Panc1 (cell line): ENCODE measurements at regions not wholly inside any gene's neighbourhood (a gene's known extent, or its start where the extent isn't known, plus 50 kb on each side); places are given as distances from the start of the nearest gene placed in this dataset.

Source experiments
- ATAC-seq: fragments of 200-7000 bp; cut with Tn5 transposase; 2 replicates; pipeline ENCODE4 v1.9.1; 2020; ENCODE audit warnings: mild to moderate bottlenecking, moderate library complexity
- BruUV-seq: library from RNA; stranded (reverse); fragments of 400-500 nt; replicated peaks from 2 replicates; lab custom pipeline; 2021; lab: Mats Ljungman, UMichigan
- CTCF ChIA-PET: fragments of 300-600 bp; sonication (Branson Sonifier 250); formaldehyde crosslinking; loops from one replicate; lab custom pipeline; 2022; ENCODE audit warnings: antibody characterized with exemption; lab: Charles Lee
- POLR2A ChIA-PET: fragments of 300-600 bp; sonication (Branson Sonifier 250); formaldehyde crosslinking; loops from one replicate; lab custom pipeline; 2022; ENCODE audit warnings: antibody characterized with exemption; lab: Charles Lee
- DNase-seq: peaks from one replicate; pipeline ENCODE4 v3.0.0-alpha.2; 2010; ENCODE audit warnings: low read depth, low spot score
- H3K27ac ChIP-seq: 2 replicates; pipeline ENCODE4 v1.5.1; 2011; ENCODE audit warnings: mild to moderate bottlenecking, low read length, inconsistent platforms
- H3K27me3 ChIP-seq: fragments of 200-500 bp; sonication (Bioruptor generic); 2 replicates; pipeline ENCODE4 v1.6.0; 2014; ENCODE audit warnings: low read length, inconsistent platforms; ENCODE audit not compliant: control insufficient read depth, insufficient read depth
- H3K36me3 ChIP-seq: fragments of 200-500 bp; sonication (Bioruptor generic); 2 replicates; pipeline ENCODE4 v1.5.1; 2014; ENCODE audit warnings: inconsistent platforms, mild to moderate bottlenecking, low read length, moderate library complexity; ENCODE audit not compliant: control insufficient read depth, insufficient read depth
- H3K4me1 ChIP-seq: 2 replicates; pipeline ENCODE4 v1.5.1; 2011; ENCODE audit warnings: inconsistent platforms, mild to moderate bottlenecking, low read length, moderate library complexity; ENCODE audit not compliant: control insufficient read depth, insufficient read depth
- H3K4me3 ChIP-seq, 2 experiments: 2 replicates each; pipeline ENCODE4 v1.5.1; 2011 to 2012; ENCODE audit warnings: low read depth in 2 of 2, low read length in 2 of 2, mild to moderate bottlenecking in 2 of 2, inconsistent platforms in 1 of 2, moderate library complexity in 1 of 2
- H3K9me3 ChIP-seq: fragments of 200-500 bp; sonication (Bioruptor generic); 2 replicates; pipeline ENCODE4 v1.5.1; 2014; ENCODE audit warnings: low read depth, mild to moderate bottlenecking, inconsistent platforms, low read length, moderate library complexity; ENCODE audit not compliant: control insufficient read depth, insufficient read depth
- POLR2AphosphoS5 ChIP-seq: IDR thresholded peaks from 2 replicates; pipeline ENCODE4 v1.6.1; 2012; ENCODE audit warnings: mild to moderate bottlenecking, low read depth, low read length, moderate library complexity
- SIN3A ChIP-seq: IDR thresholded peaks from 2 replicates; pipeline ENCODE4 v1.6.1; 2012; ENCODE audit warnings: low read depth, mild to moderate bottlenecking, low read length, moderate library complexity, borderline replicate concordance; ENCODE audit not compliant: insufficient read depth
- TCF7L2 ChIP-seq: IDR thresholded peaks from 2 replicates; pipeline ENCODE4 v1.6.1; 2011; ENCODE audit warnings: mild to moderate bottlenecking, low read depth, low read length, inconsistent platforms
- in situ Hi-C: cut with HindIII; loops from 2 replicates; pipeline ENCODE4 v1.10.0; 2016; ENCODE audit warnings: low sequenced_read_pairs, low pct_unique_long_range_greater_than_20kb
- intact Hi-C: fragments of 100-400 bp; cut with micrococcal nuclease; formaldehyde crosslinking; loops from one replicate; pipeline ENCODE4 v1.10.0; 2022; ENCODE audit not compliant: unreplicated experiment
- TF ChIP-seq, protein P1 (sequence below): fragments of 450-650 bp; IDR thresholded peaks from 2 replicates; pipeline ENCODE4 v1.5.1; 2017; ENCODE audit warnings: mild to moderate bottlenecking
- TF ChIP-seq, protein P2 (sequence below), 2 experiments: IDR thresholded peaks; 2 replicates each; pipeline ENCODE4 v1.6.1; 2011 to 2012; ENCODE audit warnings: low read depth in 2 of 2, control low read depth in 1 of 2, low read length in 1 of 2, mild to moderate bottlenecking in 1 of 2, moderate library complexity in 1 of 2; ENCODE audit not compliant: insufficient read depth in 1 of 2

DNA sequence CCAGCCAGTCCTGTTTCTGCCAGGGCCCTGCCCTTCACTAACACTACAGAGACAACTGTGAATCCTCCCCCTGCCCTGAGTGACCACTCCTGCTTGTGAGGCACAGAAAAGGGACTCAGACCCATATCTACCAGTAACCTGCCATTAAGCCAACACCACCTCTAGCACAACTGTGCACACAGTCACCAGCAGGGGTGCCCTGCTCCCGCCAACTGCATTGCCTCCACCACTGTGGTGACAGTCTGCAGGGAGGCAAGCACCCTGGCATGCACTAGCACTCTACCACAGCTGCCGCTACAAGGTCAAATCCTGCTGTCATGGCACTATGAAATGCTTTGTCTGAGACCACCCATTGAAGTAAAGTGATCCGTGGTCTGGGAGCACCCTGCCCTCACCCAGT is 1028.5 kb upstream of the CDH9 start:
- ChIA-PET POLR2A (no interaction called here), CTCF (no interaction called here)
- no peaks in the 10 kb centered on the region for H3K36me3 ChIP-seq
- no peak for DNase-seq
- H3K27me3 ChIP-seq, result no peaks in the 10 kb centered on the region
- in situ Hi-C loops, result no loop called here
- no peak overlapping the region for H3K27ac ChIP-seq
- H3K9me3 ChIP-seq, result no peaks in the 10 kb centered on the region
- no peak for ATAC-seq
- H3K4me1 ChIP-seq, result no peaks in the 10 kb centered on the region
- no peak overlapping the region for H3K4me3 ChIP-seq
- intact Hi-C loops, result no loop called here
- TF ChIP-seq SIN3A (no peak), POLR2AphosphoS5 (no peak), TCF7L2 (no peak)
- TF ChIP-seq, protein P1, sequence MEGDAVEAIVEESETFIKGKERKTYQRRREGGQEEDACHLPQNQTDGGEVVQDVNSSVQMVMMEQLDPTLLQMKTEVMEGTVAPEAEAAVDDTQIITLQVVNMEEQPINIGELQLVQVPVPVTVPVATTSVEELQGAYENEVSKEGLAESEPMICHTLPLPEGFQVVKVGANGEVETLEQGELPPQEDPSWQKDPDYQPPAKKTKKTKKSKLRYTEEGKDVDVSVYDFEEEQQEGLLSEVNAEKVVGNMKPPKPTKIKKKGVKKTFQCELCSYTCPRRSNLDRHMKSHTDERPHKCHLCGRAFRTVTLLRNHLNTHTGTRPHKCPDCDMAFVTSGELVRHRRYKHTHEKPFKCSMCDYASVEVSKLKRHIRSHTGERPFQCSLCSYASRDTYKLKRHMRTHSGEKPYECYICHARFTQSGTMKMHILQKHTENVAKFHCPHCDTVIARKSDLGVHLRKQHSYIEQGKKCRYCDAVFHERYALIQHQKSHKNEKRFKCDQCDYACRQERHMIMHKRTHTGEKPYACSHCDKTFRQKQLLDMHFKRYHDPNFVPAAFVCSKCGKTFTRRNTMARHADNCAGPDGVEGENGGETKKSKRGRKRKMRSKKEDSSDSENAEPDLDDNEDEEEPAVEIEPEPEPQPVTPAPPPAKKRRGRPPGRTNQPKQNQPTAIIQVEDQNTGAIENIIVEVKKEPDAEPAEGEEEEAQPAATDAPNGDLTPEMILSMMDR, result no peak
- TF ChIP-seq, protein P2, sequence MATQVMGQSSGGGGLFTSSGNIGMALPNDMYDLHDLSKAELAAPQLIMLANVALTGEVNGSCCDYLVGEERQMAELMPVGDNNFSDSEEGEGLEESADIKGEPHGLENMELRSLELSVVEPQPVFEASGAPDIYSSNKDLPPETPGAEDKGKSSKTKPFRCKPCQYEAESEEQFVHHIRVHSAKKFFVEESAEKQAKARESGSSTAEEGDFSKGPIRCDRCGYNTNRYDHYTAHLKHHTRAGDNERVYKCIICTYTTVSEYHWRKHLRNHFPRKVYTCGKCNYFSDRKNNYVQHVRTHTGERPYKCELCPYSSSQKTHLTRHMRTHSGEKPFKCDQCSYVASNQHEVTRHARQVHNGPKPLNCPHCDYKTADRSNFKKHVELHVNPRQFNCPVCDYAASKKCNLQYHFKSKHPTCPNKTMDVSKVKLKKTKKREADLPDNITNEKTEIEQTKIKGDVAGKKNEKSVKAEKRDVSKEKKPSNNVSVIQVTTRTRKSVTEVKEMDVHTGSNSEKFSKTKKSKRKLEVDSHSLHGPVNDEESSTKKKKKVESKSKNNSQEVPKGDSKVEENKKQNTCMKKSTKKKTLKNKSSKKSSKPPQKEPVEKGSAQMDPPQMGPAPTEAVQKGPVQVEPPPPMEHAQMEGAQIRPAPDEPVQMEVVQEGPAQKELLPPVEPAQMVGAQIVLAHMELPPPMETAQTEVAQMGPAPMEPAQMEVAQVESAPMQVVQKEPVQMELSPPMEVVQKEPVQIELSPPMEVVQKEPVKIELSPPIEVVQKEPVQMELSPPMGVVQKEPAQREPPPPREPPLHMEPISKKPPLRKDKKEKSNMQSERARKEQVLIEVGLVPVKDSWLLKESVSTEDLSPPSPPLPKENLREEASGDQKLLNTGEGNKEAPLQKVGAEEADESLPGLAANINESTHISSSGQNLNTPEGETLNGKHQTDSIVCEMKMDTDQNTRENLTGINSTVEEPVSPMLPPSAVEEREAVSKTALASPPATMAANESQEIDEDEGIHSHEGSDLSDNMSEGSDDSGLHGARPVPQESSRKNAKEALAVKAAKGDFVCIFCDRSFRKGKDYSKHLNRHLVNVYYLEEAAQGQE (IDR thresholded peaks at IDR 0.05; ENCODE audit: insufficient read depth in 1 of 2, low read depth in 2 of 2, low read length in 1 of 2), result no peak
- no TSS peak for BruUV-seq

DNA sequence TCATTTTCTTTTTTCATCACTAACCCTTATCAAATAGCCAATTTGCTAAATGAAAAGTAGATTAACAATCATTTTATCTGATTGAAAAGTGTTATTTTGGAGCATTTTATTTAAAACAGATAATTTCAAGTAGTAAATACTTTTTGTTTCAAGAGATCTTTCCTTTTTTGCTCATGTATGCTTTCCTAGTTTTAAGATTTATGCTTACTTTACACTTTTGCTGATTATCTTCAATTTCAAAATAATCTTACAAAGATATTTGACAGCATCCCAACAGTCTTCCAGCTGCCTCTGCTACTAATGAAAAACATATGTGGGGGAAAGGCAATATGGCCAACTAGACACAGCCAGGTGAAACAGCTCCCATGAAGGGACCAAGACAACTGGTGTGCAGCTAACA is 1027.3 kb upstream of the CDH9 start:
- H3K4me3 ChIP-seq, result no peak overlapping the region
- ChIA-PET CTCF (no interaction called here), POLR2A (no interaction called here)

More for the DNA sequence above, 1027.3 kb upstream of the CDH9 start:
- BruUV-seq, result no TSS peak
- TF ChIP-seq SIN3A, result no peak
- TF ChIP-seq, protein P1, result no peak
- TF ChIP-seq POLR2AphosphoS5, result no peak
- TF ChIP-seq TCF7L2, result no peak
- TF ChIP-seq, protein P2 (IDR thresholded peaks at IDR 0.05; ENCODE audit: insufficient read depth in 1 of 2, low read depth in 2 of 2, low read length in 1 of 2), result no peak
- ATAC-seq, result no peak
- no peak overlapping the region for H3K27ac ChIP-seq
- H3K27me3 ChIP-seq, result no peaks in the 10 kb centered on the region
- intact Hi-C loops, result no loop called here
- H3K9me3 ChIP-seq, result no peaks in the 10 kb centered on the region
- DNase-seq, result no peak
- in situ Hi-C loops, result no loop called here
- no peaks in the 10 kb centered on the region for H3K4me1 ChIP-seq
- H3K36me3 ChIP-seq, result no peaks in the 10 kb centered on the region
